ENCODE measurements at regions not wholly inside any gene's neighbourhood (a gene's known extent, or its start where the extent isn't known, plus 50 kb on each side); places are given as distances from the start of the nearest gene placed in this dataset.

DNA sequence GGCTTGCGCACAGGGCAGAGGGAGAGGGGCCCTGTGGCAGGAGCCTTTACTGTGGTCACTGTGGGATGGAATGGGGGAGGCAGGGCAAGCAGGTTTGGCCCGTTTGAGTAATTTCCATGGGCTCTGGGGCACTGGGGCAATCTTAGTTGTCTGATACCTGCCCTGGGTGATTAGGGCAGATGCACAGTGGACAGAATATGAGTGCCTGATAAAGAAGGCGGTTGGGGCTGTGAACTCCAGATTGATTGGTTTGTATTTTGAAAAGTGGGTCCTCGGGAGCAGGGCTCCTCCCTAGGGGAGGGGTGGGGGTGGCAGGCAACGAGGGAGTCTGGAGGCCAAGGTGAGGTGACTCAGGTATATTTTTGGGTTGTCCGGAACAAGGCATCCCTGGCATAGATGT lies 247.5 kb downstream of the NSG2 start:
- H3K27ac ChIP-seq = no peak overlapping the region
- H3K9me3 ChIP-seq (ENCODE audit: severe bottlenecking) = peaks cover 4% of the 10 kb centered on the region

DNA sequence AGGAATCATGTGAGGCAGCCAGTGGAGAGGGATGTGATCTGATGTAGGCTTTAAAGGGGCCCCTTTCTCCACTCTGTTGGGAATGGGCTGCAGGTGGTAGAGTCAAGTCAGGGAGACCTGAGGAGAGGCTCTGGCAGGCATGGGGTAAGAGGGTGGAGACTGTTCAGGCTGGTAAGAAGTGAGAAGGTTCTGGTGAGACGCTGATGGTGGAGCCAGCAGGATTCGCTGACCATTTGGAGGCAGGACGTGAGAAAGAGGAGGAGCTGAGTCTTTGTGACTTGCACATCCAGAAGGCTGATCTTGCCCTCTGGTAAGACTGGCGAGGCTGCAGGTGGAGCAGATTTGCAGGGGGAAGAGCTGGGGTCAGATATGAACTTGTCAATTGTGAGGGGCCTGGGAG lies 248.0 kb downstream of the NSG2 start:
- no peak for DNase-seq
- H3K27me3 ChIP-seq (ENCODE audit: insufficient read depth, low read depth, severe bottlenecking) = peaks cover 5% of the 10 kb centered on the region
- no peaks in the 10 kb centered on the region for H3K36me3 ChIP-seq
- TF ChIP-seq, protein P1, sequence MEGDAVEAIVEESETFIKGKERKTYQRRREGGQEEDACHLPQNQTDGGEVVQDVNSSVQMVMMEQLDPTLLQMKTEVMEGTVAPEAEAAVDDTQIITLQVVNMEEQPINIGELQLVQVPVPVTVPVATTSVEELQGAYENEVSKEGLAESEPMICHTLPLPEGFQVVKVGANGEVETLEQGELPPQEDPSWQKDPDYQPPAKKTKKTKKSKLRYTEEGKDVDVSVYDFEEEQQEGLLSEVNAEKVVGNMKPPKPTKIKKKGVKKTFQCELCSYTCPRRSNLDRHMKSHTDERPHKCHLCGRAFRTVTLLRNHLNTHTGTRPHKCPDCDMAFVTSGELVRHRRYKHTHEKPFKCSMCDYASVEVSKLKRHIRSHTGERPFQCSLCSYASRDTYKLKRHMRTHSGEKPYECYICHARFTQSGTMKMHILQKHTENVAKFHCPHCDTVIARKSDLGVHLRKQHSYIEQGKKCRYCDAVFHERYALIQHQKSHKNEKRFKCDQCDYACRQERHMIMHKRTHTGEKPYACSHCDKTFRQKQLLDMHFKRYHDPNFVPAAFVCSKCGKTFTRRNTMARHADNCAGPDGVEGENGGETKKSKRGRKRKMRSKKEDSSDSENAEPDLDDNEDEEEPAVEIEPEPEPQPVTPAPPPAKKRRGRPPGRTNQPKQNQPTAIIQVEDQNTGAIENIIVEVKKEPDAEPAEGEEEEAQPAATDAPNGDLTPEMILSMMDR (IDR thresholded peaks at IDR 0.05; ENCODE audit: low read depth, low read length) = no peak
- peaks cover 4% of the 10 kb centered on the region for H3K9me3 ChIP-seq (ENCODE audit: severe bottlenecking)
- H3K4me3 ChIP-seq (ENCODE audit: low read depth, low read length) = no peak overlapping the region
- H3K27ac ChIP-seq = no peak overlapping the region

More for the DNA sequence above, 247.5 kb downstream of the NSG2 start:
- Histone ChIP-seq H3K4me3 (ENCODE audit: low read depth, low read length) (no peak overlapping the region), H3K27me3 (ENCODE audit: insufficient read depth, low read depth, severe bottlenecking) (peaks cover 8% of the 10 kb centered on the region), H3K36me3 (no peaks in the 10 kb centered on the region)
- DNase-seq = no peak
- TF ChIP-seq, protein P1 (IDR thresholded peaks at IDR 0.05; ENCODE audit: low read depth, low read length) = no peak

DNA sequence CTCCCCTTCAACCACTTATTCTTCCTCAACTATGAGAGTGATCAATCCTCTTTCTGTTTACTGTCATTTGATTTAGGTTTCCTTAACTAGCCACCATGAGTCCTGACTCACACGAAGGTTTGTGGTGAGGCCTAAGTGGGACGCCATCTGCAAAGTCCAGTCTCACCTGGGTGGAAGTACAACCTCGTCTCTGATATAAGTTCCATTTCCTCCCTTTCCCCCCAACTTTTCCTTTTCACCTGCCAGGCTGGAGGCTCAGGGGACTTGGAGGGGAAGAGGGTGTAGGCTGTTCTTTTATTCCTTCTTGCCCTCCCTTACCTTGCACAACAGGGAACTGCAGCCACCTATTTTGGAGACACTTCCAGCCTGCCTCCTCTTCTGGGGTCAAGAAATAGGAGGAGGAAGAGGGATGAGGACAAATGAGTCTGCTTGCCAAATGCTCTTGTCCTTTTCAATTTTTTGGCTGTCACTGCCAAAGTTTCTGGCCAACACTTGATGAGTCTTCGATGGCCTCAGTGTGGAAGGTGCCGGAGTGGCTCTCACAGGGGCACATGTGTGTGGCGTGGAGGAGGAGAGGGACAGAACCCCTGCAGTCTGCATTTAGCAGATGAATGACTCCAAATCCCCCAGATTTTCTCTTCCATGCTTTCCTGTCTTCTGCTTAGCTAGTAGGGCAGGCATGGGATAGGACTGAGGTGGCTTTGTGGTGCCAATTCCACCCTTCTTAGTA lies 249.6 kb downstream of the NSG2 start:
- no peak overlapping the region for H3K4me3 ChIP-seq (ENCODE audit: low read depth, low read length)
- DNase-seq = no peak
- TF ChIP-seq, protein P1 (IDR thresholded peaks at IDR 0.05; ENCODE audit: low read depth, low read length) = no peak
- H3K27me3 ChIP-seq (ENCODE audit: insufficient read depth, low read depth, severe bottlenecking) = peaks cover 2% of the 10 kb centered on the region
- peaks cover 2% of the 10 kb centered on the region for H3K9me3 ChIP-seq (ENCODE audit: severe bottlenecking)
- H3K36me3 ChIP-seq = no peaks in the 10 kb centered on the region
- H3K27ac ChIP-seq = no peak overlapping the region

DNA sequence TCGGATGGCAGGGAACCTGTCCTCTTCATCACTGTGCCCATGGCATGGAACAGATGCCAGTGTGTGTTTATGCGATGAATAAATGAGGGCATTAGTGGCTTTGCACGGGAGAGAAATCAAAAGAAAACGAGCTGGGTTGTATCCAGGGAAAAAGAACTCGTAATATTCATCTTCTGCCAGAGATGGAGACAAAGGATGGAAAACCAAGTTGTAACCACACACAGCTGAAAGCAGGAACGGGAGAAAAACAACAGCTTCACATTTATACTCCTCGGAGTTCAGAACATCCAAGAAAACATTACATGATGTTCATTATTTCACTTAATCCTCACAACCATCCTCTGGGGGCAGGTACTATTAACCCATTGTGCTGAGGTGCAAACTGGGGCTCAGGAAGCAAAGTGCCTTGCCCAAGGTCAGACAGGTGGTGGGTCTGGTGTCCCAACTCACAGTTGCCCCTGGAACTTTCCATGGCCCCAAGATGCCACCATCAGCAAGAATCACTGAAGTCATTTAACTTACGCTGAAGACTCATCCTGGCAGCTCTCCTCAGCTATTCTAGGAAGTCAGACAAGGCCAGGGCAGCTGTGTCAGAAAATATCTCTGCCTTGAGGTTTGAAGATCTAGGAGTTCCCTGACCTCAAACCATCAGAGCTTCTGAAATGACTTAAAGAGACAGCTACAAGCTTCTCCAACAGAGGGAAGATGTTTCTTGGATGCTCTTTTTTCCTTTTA lies 250.4 kb downstream of the NSG2 start:
- no peak overlapping the region for H3K27ac ChIP-seq
- H3K9me3 ChIP-seq (ENCODE audit: severe bottlenecking) = no peaks in the 10 kb centered on the region
- TF ChIP-seq, protein P1 (IDR thresholded peaks at IDR 0.05; ENCODE audit: low read depth, low read length) = no peak
- peaks cover 2% of the 10 kb centered on the region for H3K27me3 ChIP-seq (ENCODE audit: insufficient read depth, low read depth, severe bottlenecking)
- H3K36me3 ChIP-seq = no peaks in the 10 kb centered on the region
- DNase-seq = no peak
- no peak overlapping the region for H3K4me3 ChIP-seq (ENCODE audit: low read depth, low read length)

DNA sequence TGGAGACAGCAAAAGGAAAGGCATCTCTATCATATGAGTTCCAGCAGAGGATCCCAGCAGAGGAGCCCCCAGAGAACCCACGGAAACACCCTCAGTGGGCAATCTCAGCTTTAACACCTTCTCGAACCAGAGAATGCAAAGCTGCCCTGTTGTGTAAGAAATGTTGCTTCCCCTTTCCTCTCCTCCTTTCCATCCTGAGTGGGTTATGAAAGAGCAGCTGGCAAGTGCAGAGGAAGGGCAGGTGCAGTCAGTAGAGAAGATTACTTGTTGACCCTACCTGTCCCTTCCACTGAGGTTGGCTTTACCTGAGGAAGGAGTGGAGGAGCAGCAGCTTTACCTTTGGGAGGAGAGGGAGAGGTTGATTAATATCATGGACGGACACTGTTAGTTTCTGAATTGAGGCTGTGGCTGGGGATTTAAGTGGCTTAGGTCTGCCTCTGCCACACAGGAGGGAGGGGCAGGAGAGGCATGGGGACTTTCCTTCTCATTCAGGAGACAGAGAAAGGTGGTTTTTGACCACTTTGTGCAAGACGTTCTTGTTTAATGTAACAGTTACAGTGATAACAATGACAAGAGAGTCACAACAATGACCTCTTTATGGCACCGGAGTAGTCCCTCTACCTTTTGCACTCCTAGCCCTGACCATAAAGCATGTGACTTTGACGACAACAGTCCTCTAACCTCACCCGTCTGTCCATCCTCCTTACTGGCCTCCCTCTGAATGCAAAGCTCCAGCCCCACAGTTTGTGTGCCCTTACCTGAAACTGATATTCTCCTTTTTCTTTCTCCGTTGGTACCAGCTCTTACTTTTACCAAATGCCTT lies 254.8 kb downstream of the NSG2 start:
- no peak overlapping the region for H3K27ac ChIP-seq
- H3K27me3 ChIP-seq (ENCODE audit: insufficient read depth, low read depth, severe bottlenecking) = peaks cover 4% of the 10 kb centered on the region
- no peak overlapping the region for H3K4me3 ChIP-seq (ENCODE audit: low read depth, low read length)
- H3K36me3 ChIP-seq = no peaks in the 10 kb centered on the region
- H3K9me3 ChIP-seq (ENCODE audit: severe bottlenecking) = no peaks in the 10 kb centered on the region
- TF ChIP-seq, protein P1 (IDR thresholded peaks at IDR 0.05; ENCODE audit: low read depth, low read length) = no peak
- DNase-seq = no peak
